Suprapubic skin (tissue), 4 donors: ENCODE measurements at regions not wholly inside any gene's neighbourhood (a gene's known extent, or its start where the extent isn't known, plus 50 kb on each side); places are given as distances from the start of the nearest gene placed in this dataset.

ENCODE experiments used
- POLR2A ChIP-seq, 2 donors: fragments of 450-650 bp; IDR thresholded peaks; one replicate each; pipeline ENCODE4 v1.6.1; 2017; ENCODE audit warnings: antibody characterized with exemption in 2 of 2, mild to moderate bottlenecking in 2 of 2, moderate library complexity in 2 of 2
- POLR2AphosphoS5 ChIP-seq, 3 donors: sonication (generic); formaldehyde crosslinking; IDR thresholded peaks; one replicate each; pipeline ENCODE4 v1.6.1; 2017; ENCODE audit warnings: antibody characterized with exemption in 3 of 3
- TF ChIP-seq, protein P1 (sequence below), 2 donors: fragments of 200-600 bp in 1 of 2; fragments of 450-650 bp in 1 of 2; sonication (generic) in 1 of 2; IDR thresholded peaks; one replicate each; pipeline ENCODE4 v1.5.1; 2016 to 2019; ENCODE audit warnings: antibody characterized with exemption in 2 of 2, mild to moderate bottlenecking in 1 of 2, moderate library complexity in 1 of 2

- no peak for TF ChIP-seq POLR2AphosphoS5 (IDR thresholded peaks at IDR 0.05)
- TF ChIP-seq, protein P1, sequence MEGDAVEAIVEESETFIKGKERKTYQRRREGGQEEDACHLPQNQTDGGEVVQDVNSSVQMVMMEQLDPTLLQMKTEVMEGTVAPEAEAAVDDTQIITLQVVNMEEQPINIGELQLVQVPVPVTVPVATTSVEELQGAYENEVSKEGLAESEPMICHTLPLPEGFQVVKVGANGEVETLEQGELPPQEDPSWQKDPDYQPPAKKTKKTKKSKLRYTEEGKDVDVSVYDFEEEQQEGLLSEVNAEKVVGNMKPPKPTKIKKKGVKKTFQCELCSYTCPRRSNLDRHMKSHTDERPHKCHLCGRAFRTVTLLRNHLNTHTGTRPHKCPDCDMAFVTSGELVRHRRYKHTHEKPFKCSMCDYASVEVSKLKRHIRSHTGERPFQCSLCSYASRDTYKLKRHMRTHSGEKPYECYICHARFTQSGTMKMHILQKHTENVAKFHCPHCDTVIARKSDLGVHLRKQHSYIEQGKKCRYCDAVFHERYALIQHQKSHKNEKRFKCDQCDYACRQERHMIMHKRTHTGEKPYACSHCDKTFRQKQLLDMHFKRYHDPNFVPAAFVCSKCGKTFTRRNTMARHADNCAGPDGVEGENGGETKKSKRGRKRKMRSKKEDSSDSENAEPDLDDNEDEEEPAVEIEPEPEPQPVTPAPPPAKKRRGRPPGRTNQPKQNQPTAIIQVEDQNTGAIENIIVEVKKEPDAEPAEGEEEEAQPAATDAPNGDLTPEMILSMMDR (IDR thresholded peaks at IDR 0.05), result no peak
- no peak for TF ChIP-seq POLR2A (IDR thresholded peaks at IDR 0.05)
Observed at GRCh38 chr16:79816081-79816497, 215.6 kb upstream of the MAF start.
